ENCODE measurements at regions not wholly inside any gene's neighbourhood (a gene's known extent, or its start where the extent isn't known, plus 50 kb on each side); places are given as distances from the start of the nearest gene placed in this dataset.

- TF ChIP-seq CTCF (IDR thresholded peaks at IDR 0.05; ENCODE audit: poor library complexity) (no peak), EZH2phosphoT487 (IDR thresholded peaks at IDR 0.05; ENCODE audit: low read depth, severe bottlenecking, unreplicated experiment) (no peak)
Measured at GRCh38 chr10:107901076-107901475, 736.6 kb upstream of the SORCS1 start.
